AG09309 (cell line): ENCODE measurements at regions not wholly inside any gene's neighbourhood (a gene's known extent, or its start where the extent isn't known, plus 50 kb on each side); places are given as distances from the start of the nearest gene placed in this dataset.

Experiments used
- DNase-seq: peaks from one replicate; pipeline ENCODE4 v3.0.0-alpha.2; 2010; ENCODE audit warnings: low read depth
- H3K4me3 ChIP-seq: 2 replicates; pipeline ENCODE4 v1.5.1; 2011; ENCODE audit warnings: mild to moderate bottlenecking, low read depth, low read length, moderate library complexity; ENCODE audit not compliant: control insufficient read depth
- TF ChIP-seq, protein P1 (sequence below): IDR thresholded peaks from 2 replicates; pipeline ENCODE4 v1.5.1; 2011; ENCODE audit warnings: mild to moderate bottlenecking, low read depth, low read length, inconsistent platforms; ENCODE audit not compliant: insufficient read depth, control insufficient read depth; ENCODE audit errors: missing control alignments

DNA sequence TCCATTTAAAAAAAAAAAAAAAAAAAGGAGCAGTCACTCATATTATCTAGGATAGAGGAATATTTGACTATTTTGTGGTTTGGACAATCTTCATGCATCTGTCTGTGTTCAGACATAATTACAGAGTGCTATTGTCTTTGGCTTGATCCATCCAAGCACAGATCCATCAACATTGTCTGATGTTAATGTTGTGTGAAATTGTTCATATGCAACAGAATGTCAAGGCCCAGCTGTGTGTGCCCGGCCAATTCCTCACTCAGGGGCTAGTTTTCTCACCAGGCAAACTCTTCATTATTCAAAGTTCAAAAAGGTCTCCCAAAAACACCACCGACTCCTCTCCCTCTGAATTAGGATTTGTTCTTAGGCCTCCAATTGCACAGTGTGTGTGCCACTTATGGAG is 324.9 kb upstream of the TMTC1 start:
- no peak for DNase-seq
- no peak overlapping the region for H3K4me3 ChIP-seq

GRCh38 chr12:30106204-30106965 is 322.6 kb upstream of the TMTC1 start:
- DNase-seq = no peak
- H3K4me3 ChIP-seq = no peak overlapping the region
- TF ChIP-seq, protein P1, sequence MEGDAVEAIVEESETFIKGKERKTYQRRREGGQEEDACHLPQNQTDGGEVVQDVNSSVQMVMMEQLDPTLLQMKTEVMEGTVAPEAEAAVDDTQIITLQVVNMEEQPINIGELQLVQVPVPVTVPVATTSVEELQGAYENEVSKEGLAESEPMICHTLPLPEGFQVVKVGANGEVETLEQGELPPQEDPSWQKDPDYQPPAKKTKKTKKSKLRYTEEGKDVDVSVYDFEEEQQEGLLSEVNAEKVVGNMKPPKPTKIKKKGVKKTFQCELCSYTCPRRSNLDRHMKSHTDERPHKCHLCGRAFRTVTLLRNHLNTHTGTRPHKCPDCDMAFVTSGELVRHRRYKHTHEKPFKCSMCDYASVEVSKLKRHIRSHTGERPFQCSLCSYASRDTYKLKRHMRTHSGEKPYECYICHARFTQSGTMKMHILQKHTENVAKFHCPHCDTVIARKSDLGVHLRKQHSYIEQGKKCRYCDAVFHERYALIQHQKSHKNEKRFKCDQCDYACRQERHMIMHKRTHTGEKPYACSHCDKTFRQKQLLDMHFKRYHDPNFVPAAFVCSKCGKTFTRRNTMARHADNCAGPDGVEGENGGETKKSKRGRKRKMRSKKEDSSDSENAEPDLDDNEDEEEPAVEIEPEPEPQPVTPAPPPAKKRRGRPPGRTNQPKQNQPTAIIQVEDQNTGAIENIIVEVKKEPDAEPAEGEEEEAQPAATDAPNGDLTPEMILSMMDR = no peak

More for the DNA sequence above, 324.9 kb upstream of the TMTC1 start:
- TF ChIP-seq, protein P1 = no peak

DNA sequence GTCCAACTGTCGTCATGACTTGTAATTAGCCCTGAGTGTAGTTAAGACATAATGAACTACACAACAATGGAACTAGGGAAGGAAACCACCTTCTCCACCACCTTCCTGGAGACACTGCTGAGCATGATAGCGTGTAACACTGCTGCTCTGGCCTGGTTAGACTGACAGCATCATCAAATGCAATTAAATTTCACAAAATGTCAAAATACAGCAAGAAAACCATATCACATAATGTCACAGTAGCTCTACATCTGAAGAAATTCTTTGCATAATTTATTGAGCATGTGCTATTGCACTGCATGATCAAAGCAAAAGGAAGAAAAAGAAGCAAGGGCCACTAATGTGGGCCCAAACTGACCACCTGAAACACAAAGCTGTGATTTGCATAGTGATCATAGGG is 321.8 kb upstream of the TMTC1 start:
- TF ChIP-seq, protein P1 = no peak
- no peak for DNase-seq
- no peak overlapping the region for H3K4me3 ChIP-seq

GRCh38 chr12:30104971-30105370 is 321.2 kb upstream of the TMTC1 start:
- no peak overlapping the region for H3K4me3 ChIP-seq
- DNase-seq = no peak
- TF ChIP-seq, protein P1 = no peak

DNA sequence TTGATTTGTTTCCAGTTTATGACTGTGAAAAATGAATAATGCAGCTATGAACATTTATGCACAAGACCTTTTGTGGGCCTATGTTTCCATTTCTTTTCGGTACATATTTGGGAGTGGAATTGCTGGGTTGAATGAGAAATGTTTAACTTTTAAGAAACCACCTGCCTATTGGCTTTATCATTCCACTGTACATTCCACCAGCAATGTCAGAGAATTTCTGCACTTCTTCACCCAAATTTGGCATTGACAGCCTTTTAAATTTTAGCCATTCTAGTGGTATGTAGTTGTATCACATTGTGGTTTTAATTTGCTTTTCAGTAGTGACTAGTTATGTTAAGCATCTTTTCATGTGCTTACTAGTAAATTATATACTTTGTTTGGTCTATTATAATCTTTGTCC is 317.0 kb upstream of the TMTC1 start:
- no peak overlapping the region for H3K4me3 ChIP-seq
- TF ChIP-seq, protein P1 = no peak
- no peak for DNase-seq

DNA sequence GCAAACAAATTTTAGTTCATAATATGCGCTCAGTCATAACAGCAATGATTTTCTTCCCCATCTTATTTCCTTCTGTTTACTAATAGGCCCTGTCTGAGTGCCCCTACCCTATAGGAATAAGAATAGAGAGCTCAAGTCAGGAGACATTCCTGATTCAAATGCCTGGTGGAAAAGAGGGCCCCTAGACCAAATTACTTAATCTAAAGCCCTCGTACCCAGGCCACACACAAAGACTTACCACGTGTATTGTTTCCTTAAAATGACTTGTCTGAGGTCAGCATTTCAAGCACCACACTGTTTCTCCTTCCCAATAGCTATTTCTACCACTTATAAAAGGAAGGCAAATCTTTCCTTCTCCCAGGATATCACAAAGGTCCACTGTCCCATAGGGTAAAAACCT is 314.9 kb upstream of the TMTC1 start:
- no peak for DNase-seq
- H3K4me3 ChIP-seq = no peak overlapping the region
- TF ChIP-seq, protein P1 = no peak
